ENCODE measurements at regions not wholly inside any gene's neighbourhood (a gene's known extent, or its start where the extent isn't known, plus 50 kb on each side); places are given as distances from the start of the nearest gene placed in this dataset.

GRCh38 chr4:180336494-180337090, 1906.6 kb upstream of the TENM3 start:
- TF ChIP-seq CTCF (IDR thresholded peaks at IDR 0.05; ENCODE audit: low read length) (no peak), EZH2 (optimal IDR thresholded peaks at IDR 0.05; ENCODE audit: low read depth, low read length) (no peak)

Data from MM.1S (cell line).